ENCODE measurements at regions not wholly inside any gene's neighbourhood (a gene's known extent, or its start where the extent isn't known, plus 50 kb on each side); places are given as distances from the start of the nearest gene placed in this dataset.
A peak's percentile ranks its signal among the peaks of the same experiment; 100 is the strongest.

DNA sequence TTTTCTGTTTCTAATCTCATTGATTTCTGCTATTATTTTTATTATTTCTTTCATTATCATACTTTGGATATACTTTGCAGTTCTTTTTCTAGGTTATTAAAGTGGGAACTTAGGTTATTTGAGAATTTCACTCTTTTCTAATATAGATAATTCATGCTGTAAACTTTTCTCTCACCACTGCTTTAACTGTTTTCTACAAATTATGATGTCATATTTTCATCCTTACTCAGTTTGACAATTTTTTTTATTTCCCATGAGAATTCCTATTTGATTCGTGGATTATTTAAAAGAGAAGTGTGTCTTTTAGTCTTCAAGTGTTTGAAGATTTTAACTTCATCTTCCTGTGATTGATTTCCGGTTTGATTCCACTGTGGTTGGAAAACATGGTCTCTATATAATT, 336.8 kb upstream of the SALL1 start:
- DNase-seq (ENCODE audit: low read depth) = no peak
- TF ChIP-seq, protein P1, sequence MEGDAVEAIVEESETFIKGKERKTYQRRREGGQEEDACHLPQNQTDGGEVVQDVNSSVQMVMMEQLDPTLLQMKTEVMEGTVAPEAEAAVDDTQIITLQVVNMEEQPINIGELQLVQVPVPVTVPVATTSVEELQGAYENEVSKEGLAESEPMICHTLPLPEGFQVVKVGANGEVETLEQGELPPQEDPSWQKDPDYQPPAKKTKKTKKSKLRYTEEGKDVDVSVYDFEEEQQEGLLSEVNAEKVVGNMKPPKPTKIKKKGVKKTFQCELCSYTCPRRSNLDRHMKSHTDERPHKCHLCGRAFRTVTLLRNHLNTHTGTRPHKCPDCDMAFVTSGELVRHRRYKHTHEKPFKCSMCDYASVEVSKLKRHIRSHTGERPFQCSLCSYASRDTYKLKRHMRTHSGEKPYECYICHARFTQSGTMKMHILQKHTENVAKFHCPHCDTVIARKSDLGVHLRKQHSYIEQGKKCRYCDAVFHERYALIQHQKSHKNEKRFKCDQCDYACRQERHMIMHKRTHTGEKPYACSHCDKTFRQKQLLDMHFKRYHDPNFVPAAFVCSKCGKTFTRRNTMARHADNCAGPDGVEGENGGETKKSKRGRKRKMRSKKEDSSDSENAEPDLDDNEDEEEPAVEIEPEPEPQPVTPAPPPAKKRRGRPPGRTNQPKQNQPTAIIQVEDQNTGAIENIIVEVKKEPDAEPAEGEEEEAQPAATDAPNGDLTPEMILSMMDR (conservative IDR thresholded peaks at IDR 0.05; ENCODE audit: control insufficient read depth, insufficient read depth, low read depth, low read length) = no peak

DNA sequence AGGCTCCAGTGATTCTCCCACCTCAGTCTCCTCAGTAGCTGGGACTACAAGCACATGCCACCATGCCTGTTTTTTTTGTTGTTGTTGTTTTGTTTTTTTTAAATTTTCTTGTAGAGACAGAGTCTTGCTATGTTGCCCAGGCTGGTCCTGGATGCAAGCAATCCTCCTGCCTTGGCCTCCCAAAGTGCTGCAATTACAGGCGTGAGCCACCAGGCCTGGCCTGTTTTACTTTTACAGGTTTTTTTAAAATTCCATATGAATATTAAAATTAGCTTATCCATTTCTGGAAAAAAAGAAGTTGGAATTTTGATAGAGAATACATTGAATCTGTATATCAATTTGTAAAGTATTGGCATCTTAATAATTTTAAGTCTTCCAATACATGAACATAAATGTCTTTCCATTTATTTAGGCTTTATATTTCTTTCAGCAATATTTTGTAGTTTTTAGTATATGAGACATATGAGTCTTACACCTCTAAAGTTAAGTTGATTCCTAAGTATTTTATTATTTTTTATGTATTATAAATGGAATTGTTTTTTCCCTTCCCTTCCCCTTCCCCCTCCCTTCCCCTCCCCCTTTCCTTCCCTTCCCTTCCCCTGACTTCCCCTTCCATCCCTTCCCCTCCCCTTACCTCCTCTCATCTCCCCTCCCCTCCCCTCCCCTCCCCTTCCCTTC, 323.5 kb upstream of the SALL1 start:
- TF ChIP-seq, protein P1 (conservative IDR thresholded peaks at IDR 0.05; ENCODE audit: control insufficient read depth, insufficient read depth, low read depth, low read length) = no peak
- H3K4me3 ChIP-seq (ENCODE audit: control insufficient read depth, low read depth, low read length) = no peak overlapping the region
- no peak for DNase-seq (ENCODE audit: low read depth)

More for the DNA sequence above, 336.8 kb upstream of the SALL1 start:
- H3K4me3 ChIP-seq (ENCODE audit: control insufficient read depth, low read depth, low read length) = no peak overlapping the region

DNA sequence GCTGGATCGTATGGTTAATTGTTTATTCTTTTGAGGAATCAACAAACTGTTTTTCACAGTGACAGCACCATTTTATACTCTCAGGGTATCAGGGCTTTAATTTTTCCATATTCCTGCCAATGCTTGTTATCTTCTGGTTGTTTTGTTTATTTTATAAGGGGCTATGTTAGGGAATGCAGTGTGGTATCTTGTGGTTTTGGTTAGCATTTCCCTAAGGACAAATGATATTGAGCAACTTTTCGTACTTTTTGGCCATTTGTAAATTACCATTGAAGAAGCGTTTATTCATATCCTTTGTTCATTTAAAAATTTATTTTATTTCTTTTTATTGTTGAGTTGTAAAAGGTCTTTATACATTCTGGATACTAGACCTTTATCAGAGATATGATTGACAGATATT, 322.0 kb upstream of the SALL1 start:
- TF ChIP-seq, protein P1 (conservative IDR thresholded peaks at IDR 0.05; ENCODE audit: control insufficient read depth, insufficient read depth, low read depth, low read length) = no peak
- no peak overlapping the region for H3K4me3 ChIP-seq (ENCODE audit: control insufficient read depth, low read depth, low read length)
- peak; percentile 47 for DNase-seq (ENCODE audit: low read depth)

- no peak for DNase-seq (ENCODE audit: low read depth)
- TF ChIP-seq, protein P1 (conservative IDR thresholded peaks at IDR 0.05; ENCODE audit: control insufficient read depth, insufficient read depth, low read depth, low read length) = no peak
- H3K4me3 ChIP-seq (ENCODE audit: control insufficient read depth, low read depth, low read length) = no peak overlapping the region
Observed at GRCh38 chr16:51470492-51470891, 319.4 kb upstream of the SALL1 start.

GRCh38 chr16:51464996-51465395, 313.9 kb upstream of the SALL1 start:
- peak; percentile 67 for DNase-seq (ENCODE audit: low read depth)
- TF ChIP-seq, protein P1 (conservative IDR thresholded peaks at IDR 0.05; ENCODE audit: control insufficient read depth, insufficient read depth, low read depth, low read length) = no peak
- H3K4me3 ChIP-seq (ENCODE audit: control insufficient read depth, low read depth, low read length) = no peak overlapping the region

- no peak overlapping the region for H3K4me3 ChIP-seq (ENCODE audit: control insufficient read depth, low read depth, low read length)
- no peak for DNase-seq (ENCODE audit: low read depth)
- TF ChIP-seq, protein P1 (conservative IDR thresholded peaks at IDR 0.05; ENCODE audit: control insufficient read depth, insufficient read depth, low read depth, low read length) = no peak
Observed at GRCh38 chr16:51461255-51461654, 310.2 kb upstream of the SALL1 start.
